HUES6 (cell line): ENCODE measurements at regions not wholly inside any gene's neighbourhood (a gene's known extent, or its start where the extent isn't known, plus 50 kb on each side); places are given as distances from the start of the nearest gene placed in this dataset.
"Not testable (repeated sequence)": the region's sequence is repeated elsewhere in the genome, so short reads cannot be mapped to it uniquely, and the experiment has no call there.

ENCODE experiments used
- H3K27ac ChIP-seq: 2 replicates; pipeline ENCODE4 v1.7.0; 2013; ENCODE audit warnings: low read depth, mild to moderate bottlenecking, low read length, inconsistent platforms
- H3K27me3 ChIP-seq: 2 replicates; pipeline ENCODE4 v1.6.1; 2013; ENCODE audit warnings: low read length; ENCODE audit not compliant: control insufficient read depth, insufficient read depth
- H3K36me3 ChIP-seq: 2 replicates; pipeline ENCODE4 v1.6.1; 2013; ENCODE audit warnings: low read length; ENCODE audit not compliant: control insufficient read depth, insufficient read depth
- H3K4me1 ChIP-seq: 2 replicates; pipeline ENCODE4 v1.6.1; 2013; ENCODE audit warnings: low read length; ENCODE audit not compliant: control insufficient read depth, insufficient read depth
- H3K4me3 ChIP-seq: 2 replicates; pipeline ENCODE4 v1.5.1; 2013; ENCODE audit warnings: low read depth, low read length
- H3K9ac ChIP-seq: one replicate; pipeline ENCODE4 v1.6.1; 2013; ENCODE audit warnings: mild to moderate bottlenecking, low read length
- H3K9me3 ChIP-seq: 2 replicates; pipeline ENCODE4 v1.6.1; 2013; ENCODE audit warnings: low read depth, low read length; ENCODE audit not compliant: control insufficient read depth, insufficient read depth

DNA sequence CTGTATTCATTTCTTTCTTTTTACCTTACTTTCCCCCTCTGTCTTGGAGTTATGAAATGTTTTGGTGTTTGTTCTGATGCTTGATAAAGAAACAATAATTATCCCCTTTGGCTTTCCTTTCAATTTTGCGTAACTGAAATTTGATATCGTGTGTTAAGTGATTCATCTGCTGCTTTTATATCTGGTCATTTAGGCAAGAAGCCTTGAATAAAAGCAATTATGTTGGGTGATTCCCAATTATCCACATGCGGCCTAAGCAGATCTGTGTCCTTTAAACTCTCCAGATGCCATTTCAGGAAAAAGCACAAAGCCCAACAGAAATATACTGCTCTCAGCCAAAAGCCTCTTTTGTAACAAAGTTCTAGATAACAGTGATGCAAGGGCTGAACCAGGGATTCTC is 92.8 kb downstream of the TAF11L14 start:
- Histone ChIP-seq H3K27me3 (no peaks in the 10 kb centered on the region), H3K36me3 (no peaks in the 10 kb centered on the region), H3K4me1 (no peaks in the 10 kb centered on the region), H3K27ac (no peak overlapping the region), H3K4me3 (no peak overlapping the region), H3K9ac (no peak overlapping the region), H3K9me3 (no peaks in the 10 kb centered on the region)

DNA sequence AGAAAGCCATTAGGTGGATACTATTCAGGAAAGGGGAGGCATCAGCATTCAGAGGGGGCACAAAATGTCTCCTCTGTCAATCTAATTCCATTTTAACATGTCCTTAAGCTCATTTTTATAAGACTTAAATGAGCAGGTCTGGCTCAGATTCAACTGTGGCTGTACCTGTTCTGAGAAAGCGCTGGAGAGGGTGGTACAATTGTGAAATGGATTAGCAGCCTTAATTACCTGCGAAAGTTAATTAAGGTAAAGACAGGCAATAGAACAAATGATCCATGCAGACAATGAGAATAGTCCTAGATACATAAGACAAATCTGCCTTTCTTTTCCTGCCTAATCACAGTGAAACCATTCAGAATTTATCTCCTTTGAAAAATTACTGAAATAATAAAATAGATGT is 96.2 kb downstream of the TAF11L14 start:
- no peaks in the 10 kb centered on the region for H3K27me3 ChIP-seq
- no peak overlapping the region for H3K9ac ChIP-seq
- H3K9me3 ChIP-seq: no peaks in the 10 kb centered on the region
- H3K4me3 ChIP-seq: no peak overlapping the region
- H3K36me3 ChIP-seq: no peaks in the 10 kb centered on the region
- H3K27ac ChIP-seq: no peak overlapping the region
- H3K4me1 ChIP-seq: no peaks in the 10 kb centered on the region

DNA sequence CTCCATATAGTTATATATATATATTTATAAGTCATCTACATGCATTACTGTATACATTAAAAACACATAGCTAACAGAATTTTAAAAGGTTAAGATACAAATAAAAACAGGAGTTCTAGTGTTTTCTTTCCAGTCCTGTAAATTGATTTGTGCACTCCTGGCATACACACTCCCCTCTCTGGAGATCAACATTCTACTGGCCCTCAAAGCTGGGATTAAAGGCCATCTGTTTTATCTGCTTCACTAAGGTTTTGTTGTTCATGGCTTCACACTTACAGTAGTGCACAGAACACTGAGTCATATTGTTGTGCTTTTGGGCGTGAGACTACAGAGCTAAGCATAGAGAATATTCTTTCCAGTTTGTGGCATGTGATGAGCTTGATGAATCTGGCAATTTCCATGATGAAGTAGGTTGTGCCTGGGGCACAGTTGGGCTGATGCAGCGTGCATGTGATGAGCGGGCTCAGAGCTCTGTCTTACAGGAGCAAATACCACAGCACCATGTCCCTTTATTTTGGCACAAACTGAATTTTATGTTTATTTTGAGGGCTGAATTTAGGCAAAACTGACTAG is 98.2 kb downstream of the TAF11L14 start:
- Histone ChIP-seq H3K9ac (no peak overlapping the region), H3K27ac (no peak overlapping the region), H3K36me3 (no peaks in the 10 kb centered on the region), H3K27me3 (no peaks in the 10 kb centered on the region), H3K9me3 (no peaks in the 10 kb centered on the region), H3K4me1 (no peaks in the 10 kb centered on the region), H3K4me3 (no peak overlapping the region)

DNA sequence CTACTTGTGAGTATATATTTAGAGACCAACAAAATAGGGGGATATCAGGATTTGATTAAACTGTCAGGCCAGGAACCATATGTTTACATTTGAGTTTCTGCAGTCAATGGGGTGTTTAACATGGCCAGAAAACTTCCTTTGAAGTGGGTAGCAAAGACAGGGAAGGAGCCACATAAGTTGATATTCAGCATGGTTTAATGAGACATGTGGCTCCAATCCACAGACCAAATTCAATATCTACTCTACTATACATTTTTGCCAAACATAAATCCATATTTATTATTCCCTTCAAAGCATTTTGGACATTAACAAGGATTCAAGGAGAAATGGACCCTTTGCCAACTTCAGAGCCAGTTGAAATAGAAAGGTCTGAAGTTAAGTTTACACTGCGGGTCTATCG is 99.8 kb downstream of the TAF11L14 start:
- Histone ChIP-seq H3K4me1 (no peaks in the 10 kb centered on the region), H3K36me3 (no peaks in the 10 kb centered on the region), H3K27ac (no peak overlapping the region), H3K9me3 (no peaks in the 10 kb centered on the region), H3K4me3 (no peak overlapping the region), H3K9ac (no peak overlapping the region), H3K27me3 (no peaks in the 10 kb centered on the region)

DNA sequence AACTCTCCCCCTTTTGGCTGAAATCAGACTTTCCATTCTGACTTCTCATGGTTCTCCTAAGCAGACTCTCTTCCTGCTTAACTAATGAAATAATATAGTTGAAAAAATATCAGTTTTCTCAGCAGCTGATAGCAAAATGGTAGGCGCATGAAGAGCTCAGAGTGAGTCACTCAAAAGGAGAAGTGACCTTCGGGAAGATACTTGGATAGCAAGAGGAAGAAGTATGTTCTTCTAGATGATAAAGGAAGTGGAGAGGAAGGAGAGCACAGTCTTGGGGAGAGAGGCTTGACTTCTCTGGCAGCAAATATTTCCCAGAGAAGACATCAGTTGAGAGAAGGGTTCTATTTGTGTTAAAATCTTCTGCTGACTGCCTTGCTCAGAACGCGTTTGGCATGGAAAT is 101.5 kb downstream of the TAF11L14 start:
- H3K4me3 ChIP-seq: no peak overlapping the region
- no peaks in the 10 kb centered on the region for H3K36me3 ChIP-seq
- no peak overlapping the region for H3K9ac ChIP-seq
- H3K27me3 ChIP-seq: no peaks in the 10 kb centered on the region
- H3K9me3 ChIP-seq: no peaks in the 10 kb centered on the region
- no peak overlapping the region for H3K27ac ChIP-seq
- no peaks in the 10 kb centered on the region for H3K4me1 ChIP-seq

DNA sequence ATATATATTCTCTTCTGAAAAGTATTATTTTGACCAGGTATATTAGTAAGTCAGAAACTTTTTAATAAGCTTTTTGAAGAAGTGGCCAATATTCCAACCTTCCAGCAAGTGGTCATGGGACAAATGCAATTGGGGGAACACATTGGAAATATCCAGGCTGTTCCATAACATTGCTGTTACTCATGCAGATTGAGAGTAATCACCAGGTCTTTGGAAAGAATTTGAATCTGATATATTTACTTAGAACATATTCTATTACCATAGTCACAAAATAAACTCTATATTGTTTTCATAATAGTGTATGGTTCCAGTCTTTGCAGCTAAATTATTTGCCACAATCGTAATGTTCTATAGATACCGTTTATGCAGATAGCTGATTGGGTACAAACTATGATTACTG is 102.8 kb downstream of the TAF11L14 start:
- H3K9me3 ChIP-seq: no peaks in the 10 kb centered on the region
- H3K4me1 ChIP-seq: no peaks in the 10 kb centered on the region
- H3K27ac ChIP-seq: no peak overlapping the region
- H3K9ac ChIP-seq: no peak overlapping the region
- no peak overlapping the region for H3K4me3 ChIP-seq
- no peaks in the 10 kb centered on the region for H3K27me3 ChIP-seq
- H3K36me3 ChIP-seq: no peaks in the 10 kb centered on the region

DNA sequence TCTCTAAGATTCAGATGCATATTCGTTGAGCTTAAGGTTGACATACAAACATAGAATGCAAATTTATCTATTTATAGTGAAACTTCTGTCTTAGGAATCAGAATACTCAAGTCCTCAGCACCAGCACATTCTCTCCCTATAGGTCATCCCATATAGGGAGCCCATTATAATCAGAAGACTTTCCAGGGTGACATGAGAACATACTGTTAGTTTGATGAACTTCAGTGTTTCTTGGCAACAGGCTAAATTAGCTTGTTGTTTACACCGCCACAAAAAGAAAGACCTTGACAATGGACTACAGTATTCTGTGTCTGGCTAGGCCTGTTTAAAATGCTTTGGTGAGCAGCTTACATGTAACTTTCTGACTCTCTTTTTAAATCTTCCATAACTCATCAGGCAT is 104.2 kb downstream of the TAF11L14 start:
- no peaks in the 10 kb centered on the region for H3K4me1 ChIP-seq
- no peak overlapping the region for H3K9ac ChIP-seq
- H3K27ac ChIP-seq: no peak overlapping the region
- H3K36me3 ChIP-seq: no peaks in the 10 kb centered on the region
- no peaks in the 10 kb centered on the region for H3K27me3 ChIP-seq
- no peak overlapping the region for H3K4me3 ChIP-seq
- no peaks in the 10 kb centered on the region for H3K9me3 ChIP-seq

DNA sequence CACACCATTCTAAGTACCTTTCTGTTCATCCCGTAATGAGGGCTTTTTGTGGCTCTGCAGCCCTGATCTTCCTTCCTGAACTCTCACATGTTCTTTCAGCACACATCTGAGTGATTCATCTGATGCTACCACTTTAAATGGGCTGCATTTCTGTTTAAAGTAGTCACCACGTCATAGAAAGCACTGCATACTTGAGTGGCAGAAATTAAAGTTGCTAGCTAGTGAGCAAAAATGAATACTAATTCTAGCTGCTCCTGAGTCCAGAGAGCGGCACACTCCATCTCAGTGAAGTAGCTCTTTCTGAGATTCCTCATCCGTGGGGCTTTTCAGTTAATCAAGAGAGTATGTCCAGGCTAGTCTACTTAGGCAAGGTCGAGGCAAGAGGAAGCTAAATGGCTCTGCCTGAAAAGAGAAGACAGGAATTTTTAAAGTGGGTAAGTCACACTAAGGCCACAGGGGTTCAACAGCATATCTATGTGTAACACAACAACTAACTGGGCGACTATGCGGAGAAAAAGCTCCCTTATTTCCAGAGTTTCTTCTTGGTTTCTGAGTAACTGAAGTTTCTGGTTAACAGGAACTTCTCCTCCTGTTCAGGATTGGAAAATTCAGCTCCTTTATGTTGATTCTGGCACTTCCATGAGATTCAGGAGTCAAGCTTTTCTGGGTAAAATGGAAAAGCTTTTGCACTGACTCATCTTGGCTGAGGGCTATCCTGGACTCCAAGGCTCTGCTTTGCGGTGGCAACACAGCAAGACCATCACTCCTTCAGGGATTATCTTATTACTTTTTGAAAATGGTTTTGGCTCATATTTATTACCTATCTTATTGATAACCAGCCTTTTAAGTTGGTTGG is 109.5 kb downstream of the TAF11L14 start:
- H3K9ac ChIP-seq: no peak overlapping the region
- H3K4me3 ChIP-seq: no peak overlapping the region
- H3K9me3 ChIP-seq: no peaks in the 10 kb centered on the region
- no peaks in the 10 kb centered on the region for H3K36me3 ChIP-seq
- peaks cover 6% of the 10 kb centered on the region; the same call in 1 of the 2 replicates for H3K4me1 ChIP-seq
- no peaks in the 10 kb centered on the region for H3K27me3 ChIP-seq
- no peak overlapping the region for H3K27ac ChIP-seq

DNA sequence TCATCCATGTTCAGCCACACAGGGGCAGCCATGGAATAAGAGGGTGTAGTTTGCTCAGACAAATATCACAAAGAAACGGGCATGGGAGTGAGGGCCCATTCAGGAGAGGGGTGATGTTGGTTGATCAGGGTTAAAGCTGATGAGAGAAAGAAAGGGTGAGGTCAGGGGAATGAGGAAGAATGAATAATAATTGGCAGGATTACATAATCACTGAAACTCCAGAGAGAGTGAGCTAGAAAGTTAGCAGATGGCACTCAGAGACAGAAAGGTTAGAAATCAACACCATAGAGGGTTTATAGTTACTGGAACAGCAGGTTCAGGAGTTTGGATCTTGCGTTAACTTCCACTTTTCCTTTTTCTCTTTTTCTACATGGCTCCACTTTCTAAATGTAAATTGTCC is 113.9 kb downstream of the TAF11L14 start:
- Histone ChIP-seq H3K4me1 (peaks cover 6% of the 10 kb centered on the region; the same call in 1 of the 2 replicates), H3K4me3 (no peak overlapping the region), H3K9me3 (no peaks in the 10 kb centered on the region), H3K27ac (no peak overlapping the region), H3K9ac (no peak overlapping the region), H3K27me3 (no peaks in the 10 kb centered on the region), H3K36me3 (no peaks in the 10 kb centered on the region)

DNA sequence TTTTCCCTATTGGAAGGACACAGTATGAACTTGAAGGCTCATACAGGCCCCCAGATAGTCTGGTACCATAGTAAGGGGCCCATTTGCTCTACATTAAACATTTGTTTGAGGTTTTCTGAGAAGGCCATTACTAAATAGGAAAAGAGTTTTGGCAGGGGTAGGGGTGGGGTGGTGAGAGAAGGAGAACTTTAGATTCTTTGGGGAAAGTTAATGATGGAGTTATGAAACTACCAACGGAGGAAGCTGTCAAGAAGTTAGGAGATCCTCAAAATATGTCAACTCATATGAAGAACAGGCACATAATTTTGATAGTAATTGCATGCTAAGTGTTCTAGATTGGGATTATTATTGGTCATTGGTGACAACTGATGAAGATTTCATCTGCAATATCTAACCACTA is 114.7 kb downstream of the TAF11L14 start:
- no peak overlapping the region for H3K27ac ChIP-seq
- H3K27me3 ChIP-seq: no peaks in the 10 kb centered on the region

DNA sequence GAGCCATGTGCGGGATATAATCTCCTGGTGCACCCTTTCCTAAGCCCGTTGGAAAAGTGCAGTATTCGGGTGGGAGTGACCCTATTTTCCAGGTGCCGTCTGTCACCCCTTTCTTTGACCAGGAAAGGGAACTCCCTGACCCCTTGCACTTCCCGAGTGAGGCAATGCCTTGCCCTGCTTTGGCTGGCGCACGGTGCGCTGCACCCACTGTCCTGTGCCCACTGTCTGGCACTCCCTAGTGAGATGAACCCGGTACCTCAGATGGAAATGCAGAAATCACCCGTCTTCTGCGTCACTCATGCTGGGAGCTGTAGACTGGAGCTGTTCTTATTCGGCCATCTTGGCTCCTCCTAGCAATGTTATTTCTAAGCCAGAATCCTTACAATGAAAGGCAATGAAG is 121.1 kb downstream of the TAF11L14 start:
- H3K27me3 ChIP-seq, H3K4me1 ChIP-seq: not testable (repeated sequence)

More for the DNA sequence above, 114.7 kb downstream of the TAF11L14 start:
- no peak overlapping the region for H3K9ac ChIP-seq
- H3K4me1 ChIP-seq: peaks cover 2% of the 10 kb centered on the region; the same call in 1 of the 2 replicates
- H3K36me3 ChIP-seq: no peaks in the 10 kb centered on the region
- no peak overlapping the region for H3K4me3 ChIP-seq
- H3K9me3 ChIP-seq: no peaks in the 10 kb centered on the region

More for the DNA sequence above, 121.1 kb downstream of the TAF11L14 start:
- not testable (repeated sequence) for H3K27ac ChIP-seq, H3K9ac ChIP-seq, H3K4me3 ChIP-seq, H3K36me3 ChIP-seq
- H3K9me3 ChIP-seq: peaks cover 16% of the 10 kb centered on the region
